ENCODE measurements at regions not wholly inside any gene's neighbourhood (a gene's known extent, or its start where the extent isn't known, plus 50 kb on each side); places are given as distances from the start of the nearest gene placed in this dataset.

- no peak for ATAC-seq
- TF ChIP-seq POU6F1 (CRISPR knock-in tag; IDR thresholded peaks at IDR 0.05; ENCODE audit: borderline replicate concordance, low read depth) (no peak), GLIS3 (CRISPR knock-in tag; IDR thresholded peaks at IDR 0.05) (no peak), TSHZ2 (CRISPR knock-in tag; IDR thresholded peaks at IDR 0.05) (no peak), SNAI2 (CRISPR knock-in tag; IDR thresholded peaks at IDR 0.05) (no peak), BACH2 (CRISPR knock-in tag; IDR thresholded peaks at IDR 0.05; ENCODE audit: borderline replicate concordance) (no peak), ZNF70 (CRISPR knock-in tag; IDR thresholded peaks at IDR 0.05) (no peak), ZC3H10 (CRISPR knock-in tag; IDR thresholded peaks at IDR 0.05) (no peak), ARNTL (CRISPR knock-in tag; IDR thresholded peaks at IDR 0.05; ENCODE audit: borderline replicate concordance, low read depth) (no peak), ZFP30 (CRISPR knock-in tag; IDR thresholded peaks at IDR 0.05) (no peak), CREB5 (CRISPR knock-in tag; IDR thresholded peaks at IDR 0.05; ENCODE audit: low read depth) (no peak), CSRNP3 (CRISPR knock-in tag; IDR thresholded peaks at IDR 0.05) (no peak), PATZ1 (CRISPR knock-in tag; IDR thresholded peaks at IDR 0.05; ENCODE audit: borderline replicate concordance) (no peak), ESRRG (CRISPR knock-in tag; IDR thresholded peaks at IDR 0.05) (no peak), ZNF565 (CRISPR knock-in tag; conservative IDR thresholded peaks at IDR 0.05; ENCODE audit: low read depth) (no peak), TCF4 (CRISPR knock-in tag; IDR thresholded peaks at IDR 0.05; ENCODE audit: borderline replicate concordance) (no peak), CSDC2 (CRISPR knock-in tag; IDR thresholded peaks at IDR 0.05) (no peak), OSR1 (CRISPR knock-in tag; IDR thresholded peaks at IDR 0.05) (no peak)
These were observed 181.7 kb downstream of the BRD1 start for GRCh38 chr22:49645791-49646550.

GRCh38 chr22:49645257-49645656 is 182.4 kb downstream of the BRD1 start:
- no peak for ATAC-seq
- TF ChIP-seq PATZ1 (CRISPR knock-in tag; IDR thresholded peaks at IDR 0.05; ENCODE audit: borderline replicate concordance) (no peak), ARNTL (CRISPR knock-in tag; IDR thresholded peaks at IDR 0.05; ENCODE audit: borderline replicate concordance, low read depth) (no peak), ZNF70 (CRISPR knock-in tag; IDR thresholded peaks at IDR 0.05) (no peak), GLIS3 (CRISPR knock-in tag; IDR thresholded peaks at IDR 0.05) (no peak), ISL1 (CRISPR knock-in tag; IDR thresholded peaks at IDR 0.05) (no peak), PPARA (CRISPR knock-in tag; IDR thresholded peaks at IDR 0.05; ENCODE audit: borderline replicate concordance) (no peak), CSDC2 (CRISPR knock-in tag; IDR thresholded peaks at IDR 0.05) (no peak), TSHZ2 (CRISPR knock-in tag; IDR thresholded peaks at IDR 0.05) (no peak)

All from SK-N-SH treated with all-trans-retinoic acid at 6 μM for 48 hours (cell line).